PFSK-1 (cell line): ENCODE measurements at regions not wholly inside any gene's neighbourhood (a gene's known extent, or its start where the extent isn't known, plus 50 kb on each side); places are given as distances from the start of the nearest gene placed in this dataset.

Experiments
- FOXP2 ChIP-seq: optimal IDR thresholded peaks from 2 replicates; pipeline ENCODE3; 2011; ENCODE audit warnings: borderline replicate concordance, control low read depth, inconsistent platforms; ENCODE audit not compliant: insufficient read depth; ENCODE audit errors: extremely low read length, extremely low read depth
- POLR2AphosphoS5 ChIP-seq: IDR thresholded peaks from 2 replicates; pipeline ENCODE4 v1.6.1; 2012; ENCODE audit warnings: low read depth, mild to moderate bottlenecking, control low read depth, low read length, moderate library complexity
- SIN3A ChIP-seq: IDR thresholded peaks from 2 replicates; pipeline ENCODE4 v1.6.1; 2012; ENCODE audit warnings: mild to moderate bottlenecking, low read length, moderate library complexity, borderline replicate concordance; ENCODE audit not compliant: insufficient read depth
- TAF1 ChIP-seq: IDR thresholded peaks from 2 replicates; pipeline ENCODE4 v1.6.1; 2012; ENCODE audit warnings: low read length, control low read depth, borderline replicate concordance; ENCODE audit not compliant: insufficient read depth
- TF ChIP-seq, protein P1 (sequence below), 2 experiments: IDR thresholded peaks; 2 replicates each; pipeline versions ENCODE4 v1.6.1 to v1.8.0; 2011 to 2012; ENCODE audit warnings: low read depth in 2 of 2, low read length in 2 of 2, control low read depth in 1 of 2, inconsistent platforms in 1 of 2, mild to moderate bottlenecking in 1 of 2, moderate library complexity in 1 of 2; ENCODE audit not compliant: insufficient read depth in 1 of 2

DNA sequence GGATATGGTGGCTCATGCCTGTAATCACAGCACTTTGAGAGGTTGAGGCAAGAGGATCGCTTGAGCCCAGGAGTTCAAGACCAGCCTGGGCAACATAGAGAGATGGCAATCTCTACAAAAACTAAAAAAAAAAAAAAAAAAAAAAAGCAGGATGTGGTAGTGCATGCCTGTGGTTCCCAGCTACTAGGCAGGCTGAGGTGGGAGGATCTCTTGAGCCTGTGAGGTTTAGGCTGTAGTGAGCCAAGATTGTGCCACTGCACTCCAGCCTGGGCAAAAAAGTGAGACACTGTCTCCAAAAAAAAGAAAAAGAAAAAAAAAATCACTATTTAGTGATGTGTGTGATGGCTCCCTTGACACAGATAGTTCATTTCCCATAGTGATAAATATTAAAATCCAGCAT, 365.0 kb upstream of the NBEA start:
- no peak for TF ChIP-seq TAF1
- TF ChIP-seq POLR2AphosphoS5, result no peak
- TF ChIP-seq SIN3A, result no peak
- TF ChIP-seq, protein P1, sequence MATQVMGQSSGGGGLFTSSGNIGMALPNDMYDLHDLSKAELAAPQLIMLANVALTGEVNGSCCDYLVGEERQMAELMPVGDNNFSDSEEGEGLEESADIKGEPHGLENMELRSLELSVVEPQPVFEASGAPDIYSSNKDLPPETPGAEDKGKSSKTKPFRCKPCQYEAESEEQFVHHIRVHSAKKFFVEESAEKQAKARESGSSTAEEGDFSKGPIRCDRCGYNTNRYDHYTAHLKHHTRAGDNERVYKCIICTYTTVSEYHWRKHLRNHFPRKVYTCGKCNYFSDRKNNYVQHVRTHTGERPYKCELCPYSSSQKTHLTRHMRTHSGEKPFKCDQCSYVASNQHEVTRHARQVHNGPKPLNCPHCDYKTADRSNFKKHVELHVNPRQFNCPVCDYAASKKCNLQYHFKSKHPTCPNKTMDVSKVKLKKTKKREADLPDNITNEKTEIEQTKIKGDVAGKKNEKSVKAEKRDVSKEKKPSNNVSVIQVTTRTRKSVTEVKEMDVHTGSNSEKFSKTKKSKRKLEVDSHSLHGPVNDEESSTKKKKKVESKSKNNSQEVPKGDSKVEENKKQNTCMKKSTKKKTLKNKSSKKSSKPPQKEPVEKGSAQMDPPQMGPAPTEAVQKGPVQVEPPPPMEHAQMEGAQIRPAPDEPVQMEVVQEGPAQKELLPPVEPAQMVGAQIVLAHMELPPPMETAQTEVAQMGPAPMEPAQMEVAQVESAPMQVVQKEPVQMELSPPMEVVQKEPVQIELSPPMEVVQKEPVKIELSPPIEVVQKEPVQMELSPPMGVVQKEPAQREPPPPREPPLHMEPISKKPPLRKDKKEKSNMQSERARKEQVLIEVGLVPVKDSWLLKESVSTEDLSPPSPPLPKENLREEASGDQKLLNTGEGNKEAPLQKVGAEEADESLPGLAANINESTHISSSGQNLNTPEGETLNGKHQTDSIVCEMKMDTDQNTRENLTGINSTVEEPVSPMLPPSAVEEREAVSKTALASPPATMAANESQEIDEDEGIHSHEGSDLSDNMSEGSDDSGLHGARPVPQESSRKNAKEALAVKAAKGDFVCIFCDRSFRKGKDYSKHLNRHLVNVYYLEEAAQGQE (IDR thresholded peaks at IDR 0.05; ENCODE audit: insufficient read depth in 1 of 2, low read depth in 2 of 2, low read length in 2 of 2), result no peak
- TF ChIP-seq FOXP2, result no peak
